ENCODE measurements at regions not wholly inside any gene's neighbourhood (a gene's known extent, or its start where the extent isn't known, plus 50 kb on each side); places are given as distances from the start of the nearest gene placed in this dataset.

DNA sequence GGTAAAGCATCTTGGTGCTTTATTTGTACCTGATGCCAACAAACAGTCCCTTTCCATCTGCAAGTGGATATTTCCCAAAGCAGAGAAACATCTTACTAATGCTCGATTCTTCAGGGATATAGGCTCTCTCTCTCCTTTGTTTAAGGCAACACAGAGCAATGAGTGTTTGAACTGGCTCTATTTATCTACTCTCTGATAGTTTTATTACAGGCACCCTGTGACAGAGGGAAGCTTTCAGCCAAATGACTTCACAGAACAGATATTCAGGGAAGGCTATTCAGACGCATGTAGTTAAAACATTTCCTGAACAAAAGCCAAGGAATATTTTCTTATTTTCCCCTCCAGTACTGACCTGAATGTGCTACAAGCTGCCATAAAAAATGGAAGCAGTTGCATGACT is 141.8 kb downstream of the YIPF5 start:
- TF ChIP-seq, protein P1, sequence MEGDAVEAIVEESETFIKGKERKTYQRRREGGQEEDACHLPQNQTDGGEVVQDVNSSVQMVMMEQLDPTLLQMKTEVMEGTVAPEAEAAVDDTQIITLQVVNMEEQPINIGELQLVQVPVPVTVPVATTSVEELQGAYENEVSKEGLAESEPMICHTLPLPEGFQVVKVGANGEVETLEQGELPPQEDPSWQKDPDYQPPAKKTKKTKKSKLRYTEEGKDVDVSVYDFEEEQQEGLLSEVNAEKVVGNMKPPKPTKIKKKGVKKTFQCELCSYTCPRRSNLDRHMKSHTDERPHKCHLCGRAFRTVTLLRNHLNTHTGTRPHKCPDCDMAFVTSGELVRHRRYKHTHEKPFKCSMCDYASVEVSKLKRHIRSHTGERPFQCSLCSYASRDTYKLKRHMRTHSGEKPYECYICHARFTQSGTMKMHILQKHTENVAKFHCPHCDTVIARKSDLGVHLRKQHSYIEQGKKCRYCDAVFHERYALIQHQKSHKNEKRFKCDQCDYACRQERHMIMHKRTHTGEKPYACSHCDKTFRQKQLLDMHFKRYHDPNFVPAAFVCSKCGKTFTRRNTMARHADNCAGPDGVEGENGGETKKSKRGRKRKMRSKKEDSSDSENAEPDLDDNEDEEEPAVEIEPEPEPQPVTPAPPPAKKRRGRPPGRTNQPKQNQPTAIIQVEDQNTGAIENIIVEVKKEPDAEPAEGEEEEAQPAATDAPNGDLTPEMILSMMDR (IDR thresholded peaks at IDR 0.05): no peak
- TF ChIP-seq ZFX (IDR thresholded peaks at IDR 0.05; ENCODE audit: borderline replicate concordance): no peak

All from 22Rv1 (cell line).